ENCODE measurements at regions not wholly inside any gene's neighbourhood (a gene's known extent, or its start where the extent isn't known, plus 50 kb on each side); places are given as distances from the start of the nearest gene placed in this dataset.

DNA sequence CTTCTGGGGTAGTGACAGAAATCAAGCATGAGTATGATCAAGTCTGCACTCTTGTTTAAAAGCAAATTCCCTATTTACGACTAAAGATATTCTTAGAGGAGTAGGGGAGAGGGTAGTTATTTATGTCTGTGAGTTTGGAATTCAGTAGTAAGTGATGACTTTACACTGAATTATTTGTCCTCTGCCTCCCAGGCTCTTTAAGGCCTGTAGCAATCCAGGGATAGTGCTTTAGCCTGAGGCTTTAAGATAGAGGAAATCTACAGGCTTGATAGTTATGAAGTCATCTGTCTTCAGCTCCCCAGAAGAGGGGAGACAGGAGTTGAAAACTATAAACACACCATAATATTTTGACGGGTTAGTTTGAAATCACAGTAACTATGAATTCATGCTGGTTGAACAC lies 664.5 kb downstream of the EPM2A start (continued):
- TF ChIP-seq, protein P1, sequence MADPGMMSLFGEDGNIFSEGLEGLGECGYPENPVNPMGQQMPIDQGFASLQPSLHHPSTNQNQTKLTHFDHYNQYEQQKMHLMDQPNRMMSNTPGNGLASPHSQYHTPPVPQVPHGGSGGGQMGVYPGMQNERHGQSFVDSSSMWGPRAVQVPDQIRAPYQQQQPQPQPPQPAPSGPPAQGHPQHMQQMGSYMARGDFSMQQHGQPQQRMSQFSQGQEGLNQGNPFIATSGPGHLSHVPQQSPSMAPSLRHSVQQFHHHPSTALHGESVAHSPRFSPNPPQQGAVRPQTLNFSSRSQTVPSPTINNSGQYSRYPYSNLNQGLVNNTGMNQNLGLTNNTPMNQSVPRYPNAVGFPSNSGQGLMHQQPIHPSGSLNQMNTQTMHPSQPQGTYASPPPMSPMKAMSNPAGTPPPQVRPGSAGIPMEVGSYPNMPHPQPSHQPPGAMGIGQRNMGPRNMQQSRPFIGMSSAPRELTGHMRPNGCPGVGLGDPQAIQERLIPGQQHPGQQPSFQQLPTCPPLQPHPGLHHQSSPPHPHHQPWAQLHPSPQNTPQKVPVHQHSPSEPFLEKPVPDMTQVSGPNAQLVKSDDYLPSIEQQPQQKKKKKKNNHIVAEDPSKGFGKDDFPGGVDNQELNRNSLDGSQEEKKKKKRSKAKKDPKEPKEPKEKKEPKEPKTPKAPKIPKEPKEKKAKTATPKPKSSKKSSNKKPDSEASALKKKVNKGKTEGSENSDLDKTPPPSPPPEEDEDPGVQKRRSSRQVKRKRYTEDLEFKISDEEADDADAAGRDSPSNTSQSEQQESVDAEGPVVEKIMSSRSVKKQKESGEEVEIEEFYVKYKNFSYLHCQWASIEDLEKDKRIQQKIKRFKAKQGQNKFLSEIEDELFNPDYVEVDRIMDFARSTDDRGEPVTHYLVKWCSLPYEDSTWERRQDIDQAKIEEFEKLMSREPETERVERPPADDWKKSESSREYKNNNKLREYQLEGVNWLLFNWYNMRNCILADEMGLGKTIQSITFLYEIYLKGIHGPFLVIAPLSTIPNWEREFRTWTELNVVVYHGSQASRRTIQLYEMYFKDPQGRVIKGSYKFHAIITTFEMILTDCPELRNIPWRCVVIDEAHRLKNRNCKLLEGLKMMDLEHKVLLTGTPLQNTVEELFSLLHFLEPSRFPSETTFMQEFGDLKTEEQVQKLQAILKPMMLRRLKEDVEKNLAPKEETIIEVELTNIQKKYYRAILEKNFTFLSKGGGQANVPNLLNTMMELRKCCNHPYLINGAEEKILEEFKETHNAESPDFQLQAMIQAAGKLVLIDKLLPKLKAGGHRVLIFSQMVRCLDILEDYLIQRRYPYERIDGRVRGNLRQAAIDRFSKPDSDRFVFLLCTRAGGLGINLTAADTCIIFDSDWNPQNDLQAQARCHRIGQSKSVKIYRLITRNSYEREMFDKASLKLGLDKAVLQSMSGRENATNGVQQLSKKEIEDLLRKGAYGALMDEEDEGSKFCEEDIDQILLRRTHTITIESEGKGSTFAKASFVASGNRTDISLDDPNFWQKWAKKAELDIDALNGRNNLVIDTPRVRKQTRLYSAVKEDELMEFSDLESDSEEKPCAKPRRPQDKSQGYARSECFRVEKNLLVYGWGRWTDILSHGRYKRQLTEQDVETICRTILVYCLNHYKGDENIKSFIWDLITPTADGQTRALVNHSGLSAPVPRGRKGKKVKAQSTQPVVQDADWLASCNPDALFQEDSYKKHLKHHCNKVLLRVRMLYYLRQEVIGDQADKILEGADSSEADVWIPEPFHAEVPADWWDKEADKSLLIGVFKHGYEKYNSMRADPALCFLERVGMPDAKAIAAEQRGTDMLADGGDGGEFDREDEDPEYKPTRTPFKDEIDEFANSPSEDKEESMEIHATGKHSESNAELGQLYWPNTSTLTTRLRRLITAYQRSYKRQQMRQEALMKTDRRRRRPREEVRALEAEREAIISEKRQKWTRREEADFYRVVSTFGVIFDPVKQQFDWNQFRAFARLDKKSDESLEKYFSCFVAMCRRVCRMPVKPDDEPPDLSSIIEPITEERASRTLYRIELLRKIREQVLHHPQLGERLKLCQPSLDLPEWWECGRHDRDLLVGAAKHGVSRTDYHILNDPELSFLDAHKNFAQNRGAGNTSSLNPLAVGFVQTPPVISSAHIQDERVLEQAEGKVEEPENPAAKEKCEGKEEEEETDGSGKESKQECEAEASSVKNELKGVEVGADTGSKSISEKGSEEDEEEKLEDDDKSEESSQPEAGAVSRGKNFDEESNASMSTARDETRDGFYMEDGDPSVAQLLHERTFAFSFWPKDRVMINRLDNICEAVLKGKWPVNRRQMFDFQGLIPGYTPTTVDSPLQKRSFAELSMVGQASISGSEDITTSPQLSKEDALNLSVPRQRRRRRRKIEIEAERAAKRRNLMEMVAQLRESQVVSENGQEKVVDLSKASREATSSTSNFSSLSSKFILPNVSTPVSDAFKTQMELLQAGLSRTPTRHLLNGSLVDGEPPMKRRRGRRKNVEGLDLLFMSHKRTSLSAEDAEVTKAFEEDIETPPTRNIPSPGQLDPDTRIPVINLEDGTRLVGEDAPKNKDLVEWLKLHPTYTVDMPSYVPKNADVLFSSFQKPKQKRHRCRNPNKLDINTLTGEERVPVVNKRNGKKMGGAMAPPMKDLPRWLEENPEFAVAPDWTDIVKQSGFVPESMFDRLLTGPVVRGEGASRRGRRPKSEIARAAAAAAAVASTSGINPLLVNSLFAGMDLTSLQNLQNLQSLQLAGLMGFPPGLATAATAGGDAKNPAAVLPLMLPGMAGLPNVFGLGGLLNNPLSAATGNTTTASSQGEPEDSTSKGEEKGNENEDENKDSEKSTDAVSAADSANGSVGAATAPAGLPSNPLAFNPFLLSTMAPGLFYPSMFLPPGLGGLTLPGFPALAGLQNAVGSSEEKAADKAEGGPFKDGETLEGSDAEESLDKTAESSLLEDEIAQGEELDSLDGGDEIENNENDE (IDR thresholded peaks at IDR 0.05; ENCODE audit: insufficient replicate concordance, low read length) = no peak
- TF ChIP-seq KDM4A (IDR thresholded peaks at IDR 0.05; ENCODE audit: low read depth, low read length, severe bottlenecking) (no peak), CHD2 (IDR thresholded peaks at IDR 0.05; ENCODE audit: low read length) (no peak), SIX5 (IDR thresholded peaks at IDR 0.05; ENCODE audit: low read depth, low read length) (no peak)

All from H1 (cell line).